PC-9 (cell line): ENCODE measurements at regions not wholly inside any gene's neighbourhood (a gene's known extent, or its start where the extent isn't known, plus 50 kb on each side); places are given as distances from the start of the nearest gene placed in this dataset.

Source experiments
- EZH2 ChIP-seq: fragments of 200-600 bp; sonication (generic); IDR thresholded peaks from 2 replicates; pipeline ENCODE4 v1.8.0; 2017; ENCODE audit warnings: antibody characterized with exemption, low read depth
- TF ChIP-seq, protein P1 (sequence below): fragments of 200-600 bp; sonication (generic); conservative IDR thresholded peaks from 2 replicates; pipeline ENCODE4 v1.6.1; 2017; ENCODE audit warnings: mixed run types, antibody characterized with exemption, mild to moderate bottlenecking, moderate library complexity

DNA sequence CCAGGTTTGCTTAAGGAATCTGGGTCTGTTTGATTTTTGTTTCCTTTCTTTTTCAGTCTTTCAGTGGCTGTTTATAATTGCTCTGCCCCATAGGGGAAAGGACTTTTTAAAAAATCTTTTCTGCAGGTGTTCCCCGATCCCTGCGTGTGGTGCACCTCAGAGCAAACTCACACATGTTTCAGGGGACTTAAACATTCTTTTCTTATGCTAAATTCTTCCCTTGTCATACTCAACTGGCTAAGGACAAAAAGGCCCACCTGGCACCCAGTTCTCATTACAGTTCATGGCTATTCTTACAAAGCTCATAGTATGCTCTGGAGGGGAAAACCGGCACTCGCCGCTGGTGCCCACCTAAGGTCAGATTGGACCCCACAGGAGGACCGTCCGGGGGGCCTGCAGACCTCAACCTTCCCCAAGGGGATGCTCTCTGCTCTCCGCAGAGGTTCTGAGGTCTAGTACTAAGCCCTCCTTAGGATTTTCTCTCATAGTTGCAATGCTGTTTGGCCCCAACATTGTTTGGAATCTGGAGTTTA lies 220.3 kb downstream of the HGF start:
- TF ChIP-seq, protein P1, sequence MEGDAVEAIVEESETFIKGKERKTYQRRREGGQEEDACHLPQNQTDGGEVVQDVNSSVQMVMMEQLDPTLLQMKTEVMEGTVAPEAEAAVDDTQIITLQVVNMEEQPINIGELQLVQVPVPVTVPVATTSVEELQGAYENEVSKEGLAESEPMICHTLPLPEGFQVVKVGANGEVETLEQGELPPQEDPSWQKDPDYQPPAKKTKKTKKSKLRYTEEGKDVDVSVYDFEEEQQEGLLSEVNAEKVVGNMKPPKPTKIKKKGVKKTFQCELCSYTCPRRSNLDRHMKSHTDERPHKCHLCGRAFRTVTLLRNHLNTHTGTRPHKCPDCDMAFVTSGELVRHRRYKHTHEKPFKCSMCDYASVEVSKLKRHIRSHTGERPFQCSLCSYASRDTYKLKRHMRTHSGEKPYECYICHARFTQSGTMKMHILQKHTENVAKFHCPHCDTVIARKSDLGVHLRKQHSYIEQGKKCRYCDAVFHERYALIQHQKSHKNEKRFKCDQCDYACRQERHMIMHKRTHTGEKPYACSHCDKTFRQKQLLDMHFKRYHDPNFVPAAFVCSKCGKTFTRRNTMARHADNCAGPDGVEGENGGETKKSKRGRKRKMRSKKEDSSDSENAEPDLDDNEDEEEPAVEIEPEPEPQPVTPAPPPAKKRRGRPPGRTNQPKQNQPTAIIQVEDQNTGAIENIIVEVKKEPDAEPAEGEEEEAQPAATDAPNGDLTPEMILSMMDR, result no peak
- TF ChIP-seq EZH2, result no peak
